H1 (cell line): ENCODE measurements at regions not wholly inside any gene's neighbourhood (a gene's known extent, or its start where the extent isn't known, plus 50 kb on each side); places are given as distances from the start of the nearest gene placed in this dataset.

ENCODE experiments used
- CTCF ChIA-PET: fragments of 300-600 bp; sonication (Branson Sonifier 250); formaldehyde crosslinking; loops from one replicate; lab custom pipeline; 2021; ENCODE audit not compliant: partially characterized antibody; lab: Charles Lee
- POLR2A ChIA-PET: fragments of 300-600 bp; sonication (Branson Sonifier 250); formaldehyde crosslinking; loops from one replicate; lab custom pipeline; 2021; ENCODE audit warnings: inconsistent platforms; ENCODE audit not compliant: partially characterized antibody; lab: Charles Lee
- DNase-seq, 2 experiments: peaks; one replicate each; pipeline versions ENCODE4 v3.0.0 to v3.0.0-alpha.2; 2010 to 2022; ENCODE audit warnings: low spot score in 2 of 2, low read depth in 1 of 2, mixed read lengths in 1 of 2
- FAIRE-seq: peaks from 2 replicates; lab custom pipeline; 2011; peaks lifted over from hg19 to GRCh38; lab: Jason Lieb, UNC
- H2AFZ ChIP-seq: 2 replicates; pipeline ENCODE4 v1.8.1; 2012; ENCODE audit warnings: low read length, inconsistent platforms
- H2AK5ac ChIP-seq: 2 replicates; pipeline ENCODE4 v1.6.1; 2013; ENCODE audit warnings: low read depth, low read length
- H2BK120ac ChIP-seq: replicated peaks from 2 replicates; pipeline ENCODE3; 2013; ENCODE audit warnings: low read depth, low read length, inconsistent platforms
- H2BK12ac ChIP-seq: 2 replicates; pipeline ENCODE4 v1.6.1; 2013; ENCODE audit warnings: low read depth, low read length
- H2BK15ac ChIP-seq: 2 replicates; pipeline ENCODE4 v1.6.1; 2013; ENCODE audit warnings: low read length
- H2BK20ac ChIP-seq: 2 replicates; pipeline ENCODE4 v1.6.1; 2013; ENCODE audit warnings: low read length
- H2BK5ac ChIP-seq: 2 replicates; pipeline ENCODE4 v1.6.1; 2013; ENCODE audit warnings: low read depth, low read length
- H3K14ac ChIP-seq: 2 replicates; pipeline ENCODE4 v1.6.1; 2013; ENCODE audit warnings: inconsistent platforms; ENCODE audit not compliant: insufficient read length
- H3K18ac ChIP-seq: 2 replicates; pipeline ENCODE4 v1.6.1; 2013; ENCODE audit warnings: low read length; ENCODE audit errors: extremely low read depth
- H3K23ac ChIP-seq: 2 replicates; pipeline ENCODE4 v1.6.1; 2013; ENCODE audit warnings: inconsistent platforms; ENCODE audit not compliant: insufficient read length
- H3K23me2 ChIP-seq: 2 replicates; pipeline ENCODE4 v1.6.1; 2013; ENCODE audit warnings: low read depth, low read length
- H3K27ac ChIP-seq: 2 replicates; pipeline ENCODE4 v1.6.1; 2011; ENCODE audit warnings: low read depth, low read length, inconsistent platforms
- H3K27me3 ChIP-seq, 4 experiments: replicated peaks in 1 of 4; 1 replicate in 1 of 4; 2 replicates in 3 of 4; pipeline versions ENCODE4 v1.6.1 to v1.8.1; 2011 to 2013; ENCODE audit warnings: low read length in 3 of 4, mild to moderate bottlenecking in 3 of 4, inconsistent platforms in 2 of 4, mixed read lengths in 2 of 4, moderate library complexity in 1 of 4; ENCODE audit not compliant: control insufficient read depth in 3 of 4, insufficient read depth in 3 of 4; ENCODE audit errors: extremely low read depth in 1 of 4
- H3K36me3 ChIP-seq, 4 experiments: 2 replicates each; pipeline versions ENCODE4 v1.6.1 to v1.8.1; 2011 to 2013; ENCODE audit warnings: mild to moderate bottlenecking in 4 of 4, low read length in 3 of 4, moderate library complexity in 2 of 4, control low read depth in 1 of 4, inconsistent platforms in 1 of 4; ENCODE audit not compliant: insufficient read depth in 4 of 4, control insufficient read depth in 2 of 4
- H3K4ac ChIP-seq: replicated peaks from 2 replicates; pipeline ENCODE3; 2013; ENCODE audit warnings: low read length, low read depth, mixed read lengths, inconsistent platforms; ENCODE audit not compliant: insufficient read length
- H3K4me1 ChIP-seq, 4 experiments: replicated peaks in 1 of 4; 1 replicate in 1 of 4; 2 replicates in 3 of 4; pipeline versions ENCODE4 v1.6.1 to v1.8.1; 2011 to 2013; ENCODE audit warnings: low read length in 3 of 4, inconsistent platforms in 2 of 4, mixed read lengths in 1 of 4; ENCODE audit not compliant: insufficient read depth in 4 of 4, control insufficient read depth in 3 of 4
- H3K4me2 ChIP-seq, 2 experiments: 2 replicates each; pipeline versions ENCODE4 v1.6.1 to v1.8.1; 2011 to 2013; ENCODE audit warnings: low read depth in 2 of 2, low read length in 2 of 2, control low read depth in 1 of 2, inconsistent platforms in 1 of 2, mild to moderate bottlenecking in 1 of 2; ENCODE audit not compliant: insufficient read depth in 1 of 2
- H3K4me3 ChIP-seq, 4 experiments: fragments of 200-600, 300-600 bp in 1 of 4; sonication (generic), shearing (Covaris generic), sonication (Bioruptor Twin) in 1 of 4; 2 replicates each; pipeline versions ENCODE4 v1.5.1 to v1.8.1; 2011 to 2016; ENCODE audit warnings: low read length in 4 of 4, low read depth in 3 of 4, control low read depth in 2 of 4, inconsistent platforms in 2 of 4, mild to moderate bottlenecking in 2 of 4, mixed read lengths in 1 of 4, moderate library complexity in 1 of 4; ENCODE audit not compliant: insufficient read depth in 2 of 4; ENCODE audit errors: extremely low read depth in 1 of 4
- H3K56ac ChIP-seq: replicated peaks from 2 replicates; pipeline ENCODE3; 2013; ENCODE audit warnings: low read depth, mild to moderate bottlenecking, mixed read lengths, low read length, inconsistent platforms; ENCODE audit not compliant: insufficient read length
- H3K79me1 ChIP-seq: 2 replicates; pipeline ENCODE4 v1.6.1; 2013; ENCODE audit warnings: low read depth, low read length, control low read depth
- H3K79me2 ChIP-seq, 2 experiments: 2 replicates each; pipeline versions ENCODE4 v1.6.1 to v1.8.1; 2012 to 2013; ENCODE audit warnings: low read length in 2 of 2, mild to moderate bottlenecking in 2 of 2, inconsistent platforms in 1 of 2; ENCODE audit not compliant: insufficient read depth in 2 of 2, control insufficient read depth in 1 of 2
- H3K9ac ChIP-seq, 4 experiments: replicated peaks in 1 of 4; 1 replicate in 1 of 4; 2 replicates in 3 of 4; pipeline versions ENCODE4 v1.6.1 to v1.8.1; 2011 to 2013; ENCODE audit warnings: low read depth in 3 of 4, low read length in 3 of 4, control low read depth in 2 of 4, mild to moderate bottlenecking in 2 of 4, moderate library complexity in 2 of 4, inconsistent platforms in 1 of 4; ENCODE audit errors: extremely low read depth in 1 of 4
- H3K9me3 ChIP-seq, 2 experiments: 2 replicates each; pipeline versions ENCODE4 v1.6.1 to v1.8.1; 2012 to 2013; ENCODE audit warnings: mild to moderate bottlenecking in 2 of 2, moderate library complexity in 2 of 2, control low read depth in 1 of 2, inconsistent platforms in 1 of 2, low read depth in 1 of 2, low read length in 1 of 2, mixed read lengths in 1 of 2; ENCODE audit not compliant: insufficient read depth in 2 of 2
- H4K20me1 ChIP-seq, 2 experiments: replicated peaks in 1 of 2; 2 replicates each; pipeline versions ENCODE3 to v1.8.1; 2011 to 2013; ENCODE audit warnings: inconsistent platforms in 2 of 2, low read length in 2 of 2, mild to moderate bottlenecking in 1 of 2; ENCODE audit not compliant: insufficient read depth in 2 of 2, control insufficient read depth in 1 of 2
- H4K5ac ChIP-seq: 2 replicates; pipeline ENCODE4 v1.6.1; 2013; ENCODE audit warnings: low read length, low read depth, mixed read lengths, inconsistent platforms; ENCODE audit not compliant: insufficient read length
- H4K8ac ChIP-seq: 2 replicates; pipeline ENCODE4 v1.8.0; 2013; ENCODE audit warnings: mild to moderate bottlenecking, moderate library complexity, low read length, inconsistent platforms; ENCODE audit not compliant: insufficient read depth; ENCODE audit errors: extremely low read depth
- H4K91ac ChIP-seq: replicated peaks from 2 replicates; pipeline ENCODE3; 2013; ENCODE audit warnings: low read length, mixed read lengths, inconsistent platforms; ENCODE audit not compliant: insufficient read length
- EGR1 ChIP-seq: IDR thresholded peaks from 2 replicates; pipeline ENCODE4 v1.6.1; 2011; ENCODE audit warnings: low read depth, low read length, borderline replicate concordance
- EP300 ChIP-seq, 2 experiments: IDR thresholded peaks; 1 replicate in 1 of 2; 2 replicates in 1 of 2; pipeline ENCODE4 v1.6.1; 2011 to 2012; ENCODE audit warnings: low read depth in 2 of 2, low read length in 2 of 2, mild to moderate bottlenecking in 2 of 2, borderline replicate concordance in 1 of 2, inconsistent platforms in 1 of 2, moderate library complexity in 1 of 2
- EZH2 ChIP-seq: fragments of 200-600 bp; sonication (generic); IDR thresholded peaks from 2 replicates; pipeline ENCODE4 v1.7.1; 2012; ENCODE audit warnings: low read depth, mild to moderate bottlenecking, moderate library complexity, low read length, inconsistent platforms; ENCODE audit not compliant: severe bottlenecking
- HDAC2 ChIP-seq, 2 experiments: fragments of 300-600 bp in 1 of 2; sonication (generic) in 1 of 2; IDR thresholded peaks; 2 replicates each; pipeline ENCODE4 v1.6.1; 2011 to 2012; ENCODE audit warnings: low read depth in 2 of 2, low read length in 2 of 2, mild to moderate bottlenecking in 2 of 2, moderate library complexity in 2 of 2, borderline replicate concordance in 1 of 2, inconsistent platforms in 1 of 2
- KDM1A ChIP-seq: fragments of 200-600, 300-600 bp; sonication (generic); IDR thresholded peaks from 2 replicates; pipeline ENCODE4 v1.7.1; 2016; ENCODE audit warnings: mild to moderate bottlenecking, low read length, borderline replicate concordance
- KDM5A ChIP-seq: fragments of 200-600 bp; IDR thresholded peaks from 2 replicates; pipeline ENCODE4 v1.7.1; 2012; ENCODE audit warnings: mild to moderate bottlenecking, low read length, inconsistent platforms, mixed read lengths
- POLR2AphosphoS5 ChIP-seq: IDR thresholded peaks from 2 replicates; pipeline ENCODE4 v1.6.1; 2011; ENCODE audit warnings: low read depth, low read length
- RAD21 ChIP-seq, 2 experiments: IDR thresholded peaks in 1 of 2; conservative IDR thresholded peaks in 1 of 2; 2 replicates each; pipeline ENCODE4 v1.6.1; 2011; ENCODE audit warnings: low read depth in 2 of 2, low read length in 2 of 2, improper control_type of control experiment in 1 of 2, inconsistent platforms in 1 of 2, mild to moderate bottlenecking in 1 of 2, moderate library complexity in 1 of 2
- RBBP5 ChIP-seq: IDR thresholded peaks from 2 replicates; pipeline ENCODE4 v1.7.1; 2012; ENCODE audit warnings: low read depth, mild to moderate bottlenecking, inconsistent platforms, low read length, moderate library complexity, borderline replicate concordance
- RNF2 ChIP-seq: fragments of 200-900, 300-1000 bp; sonication (generic); IDR thresholded peaks from 2 replicates; pipeline ENCODE4 v1.7.1; 2016; ENCODE audit warnings: borderline replicate concordance, low read depth, mild to moderate bottlenecking, antibody characterized with exemption, low read length; ENCODE audit not compliant: poor library complexity, severe bottlenecking; ENCODE audit errors: missing control alignments
- SP4 ChIP-seq: IDR thresholded peaks from 2 replicates; pipeline ENCODE4 v1.6.1; 2012; ENCODE audit warnings: low read length, inconsistent platforms
- SRF ChIP-seq: IDR thresholded peaks from 2 replicates; pipeline ENCODE4 v1.6.1; 2011; ENCODE audit warnings: mild to moderate bottlenecking, low read depth, low read length, moderate library complexity
- TEAD4 ChIP-seq: IDR thresholded peaks from 2 replicates; pipeline ENCODE4 v1.6.1; 2012; ENCODE audit warnings: low read depth, low read length, inconsistent platforms, mixed read lengths

GRCh38 chr6:140134224-140134623, 759.8 kb upstream of the CITED2 start:
- TF ChIP-seq RBBP5 (no peak), EGR1 (no peak), KDM5A (no peak), SRF (no peak), EP300 (IDR thresholded peaks at IDR 0.05; ENCODE audit: borderline replicate concordance in 1 of 2, low read depth in 2 of 2, low read length in 2 of 2) (no peak), KDM1A (no peak), HDAC2 (IDR thresholded peaks at IDR 0.05; ENCODE audit: borderline replicate concordance in 1 of 2, low read depth in 2 of 2, low read length in 2 of 2) (no peak), SP4 (no peak), RNF2 (no peak), TEAD4 (no peak), POLR2AphosphoS5 (no peak), RAD21 (IDR thresholded peaks at IDR 0.05 in 1 of 2, conservative IDR thresholded peaks at IDR 0.05 in 1 of 2; ENCODE audit: low read depth in 2 of 2, low read length in 2 of 2) (no peak), EZH2 (no peak)
- no peak overlapping the region for H3K4me3 ChIP-seq

More at GRCh38 chr6:140134224-140134623, 759.8 kb upstream of the CITED2 start:
- H3K4me2 ChIP-seq: no peak overlapping the region
- H3K79me2 ChIP-seq: no peaks in the 10 kb centered on the region
- H4K91ac ChIP-seq: no peak overlapping the region
- no peak overlapping the region for H2BK15ac ChIP-seq
- H2BK12ac ChIP-seq: no peak overlapping the region
- ChIA-PET CTCF (no interaction called here), POLR2A (no interaction called here)
- no peak for FAIRE-seq
- H3K27me3 ChIP-seq: no peaks in the 10 kb centered on the region
- no peaks in the 10 kb centered on the region for H4K20me1 ChIP-seq
- no peak overlapping the region for H3K9ac ChIP-seq
- H2BK20ac ChIP-seq: no peak overlapping the region
- no peak for DNase-seq
- H4K5ac ChIP-seq: no peak overlapping the region
- no peak overlapping the region for H3K18ac ChIP-seq
- H3K9me3 ChIP-seq: peaks cover 4 to 10% of the 10 kb centered on the region in 2 experiments; a peak in 1 of 4 replicates
- H3K27ac ChIP-seq: no peak overlapping the region
- H3K23ac ChIP-seq: no peak overlapping the region
- no peak overlapping the region for H3K56ac ChIP-seq
- no peak overlapping the region for H2AK5ac ChIP-seq
- no peak overlapping the region for H3K4ac ChIP-seq
- no peak overlapping the region for H2AFZ ChIP-seq
- H3K14ac ChIP-seq: no peak overlapping the region
- H3K23me2 ChIP-seq: no peaks in the 10 kb centered on the region
- no peaks in the 10 kb centered on the region for H3K79me1 ChIP-seq
- H2BK120ac ChIP-seq: no peak overlapping the region
- H3K4me1 ChIP-seq: no peaks in the 10 kb centered on the region
- H3K36me3 ChIP-seq: no peaks in the 10 kb centered on the region
- no peak overlapping the region for H2BK5ac ChIP-seq
- no peak overlapping the region for H4K8ac ChIP-seq
